ENCODE measurements at regions not wholly inside any gene's neighbourhood (a gene's known extent, or its start where the extent isn't known, plus 50 kb on each side); places are given as distances from the start of the nearest gene placed in this dataset.

GRCh38 chr13:44260336-44260735, 113.3 kb upstream of the SERP2 start:
- Histone ChIP-seq H3K27ac (ENCODE audit: low read length) (no peak overlapping the region), H4K20me1 (ENCODE audit: insufficient read depth, low read depth, low read length) (no peaks in the 10 kb centered on the region), H3K4me1 (ENCODE audit: low read length) (peaks cover 9% of the 10 kb centered on the region), H3K27me3 (ENCODE audit: low read length) (no peaks in the 10 kb centered on the region), H3K36me3 (ENCODE audit: insufficient read depth, low read length) (no peaks in the 10 kb centered on the region), H3K79me2 (ENCODE audit: low read length) (no peaks in the 10 kb centered on the region), H3K9ac (ENCODE audit: low read length) (no peak overlapping the region), H3K4me3 (ENCODE audit: low read length) (no peak overlapping the region), H3K9me3 (ENCODE audit: low read length) (no peaks in the 10 kb centered on the region), H2AFZ (ENCODE audit: low read length) (no peak overlapping the region), H3K4me2 (ENCODE audit: low read depth, low read length, poor library complexity, severe bottlenecking) (no peak overlapping the region), H3K9me2 (replicated peaks; ENCODE audit: insufficient read depth, low read length) (no peaks in the 10 kb centered on the region)
- DNase-seq, result no peak

DNA sequence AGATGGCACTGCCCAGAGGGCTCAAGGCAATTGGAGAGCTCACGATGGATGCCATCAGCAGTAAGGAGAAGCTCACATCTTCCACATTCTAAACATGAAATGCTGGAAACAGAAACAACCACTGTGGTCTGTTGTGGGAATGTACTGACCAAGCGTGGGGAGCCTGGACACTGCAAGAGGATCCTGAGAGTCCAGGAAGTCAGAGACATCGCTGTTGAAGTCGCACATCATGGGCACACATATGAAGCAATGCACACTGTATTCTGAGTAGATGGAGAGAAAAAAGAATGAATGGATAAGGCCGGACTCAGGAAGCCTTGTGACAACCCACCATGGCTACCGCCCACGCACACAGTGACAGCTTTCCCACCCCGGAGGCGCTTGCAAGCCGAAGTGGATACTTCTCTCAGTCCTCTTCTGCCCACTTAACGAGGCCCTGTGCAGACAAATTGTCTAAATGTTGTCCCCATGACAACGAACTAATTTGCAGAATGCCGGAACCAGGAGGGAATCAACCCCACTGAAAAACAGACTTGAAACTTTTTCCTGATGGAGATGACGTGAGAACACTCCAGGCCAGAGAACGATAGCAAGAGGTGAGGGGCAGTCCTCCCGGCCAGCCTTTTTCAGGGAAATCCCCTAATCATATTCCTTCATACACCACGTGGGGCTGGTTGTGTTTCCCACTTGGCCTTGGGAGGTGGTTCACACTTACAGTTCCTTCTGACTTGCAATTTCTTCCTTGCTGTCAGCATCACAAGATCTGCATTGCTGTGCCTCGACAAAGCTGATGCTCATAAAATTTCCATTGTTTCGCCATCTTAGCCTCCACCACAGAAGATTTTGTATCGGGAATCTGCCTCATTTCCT, 109.6 kb upstream of the SERP2 start:
- H3K9me2 ChIP-seq (replicated peaks; ENCODE audit: insufficient read depth, low read length), result no peaks in the 10 kb centered on the region
- H3K36me3 ChIP-seq (ENCODE audit: insufficient read depth, low read length), result no peaks in the 10 kb centered on the region
- H2AFZ ChIP-seq (ENCODE audit: low read length), result no peak overlapping the region
- H3K4me1 ChIP-seq (ENCODE audit: low read length), result peaks cover 23% of the 10 kb centered on the region
- no peaks in the 10 kb centered on the region for H3K27me3 ChIP-seq (ENCODE audit: low read length)
- H3K4me3 ChIP-seq (ENCODE audit: low read length), result no peak overlapping the region
- DNase-seq, result no peak
- no peaks in the 10 kb centered on the region for H3K79me2 ChIP-seq (ENCODE audit: low read length)
- H3K9me3 ChIP-seq (ENCODE audit: low read length), result no peaks in the 10 kb centered on the region
- no peaks in the 10 kb centered on the region for H4K20me1 ChIP-seq (ENCODE audit: insufficient read depth, low read depth, low read length)
- H3K4me2 ChIP-seq (ENCODE audit: low read depth, low read length, poor library complexity, severe bottlenecking), result no peak overlapping the region
- no peak overlapping the region for H3K27ac ChIP-seq (ENCODE audit: low read length)
- H3K9ac ChIP-seq (ENCODE audit: low read length), result no peak overlapping the region

DNA sequence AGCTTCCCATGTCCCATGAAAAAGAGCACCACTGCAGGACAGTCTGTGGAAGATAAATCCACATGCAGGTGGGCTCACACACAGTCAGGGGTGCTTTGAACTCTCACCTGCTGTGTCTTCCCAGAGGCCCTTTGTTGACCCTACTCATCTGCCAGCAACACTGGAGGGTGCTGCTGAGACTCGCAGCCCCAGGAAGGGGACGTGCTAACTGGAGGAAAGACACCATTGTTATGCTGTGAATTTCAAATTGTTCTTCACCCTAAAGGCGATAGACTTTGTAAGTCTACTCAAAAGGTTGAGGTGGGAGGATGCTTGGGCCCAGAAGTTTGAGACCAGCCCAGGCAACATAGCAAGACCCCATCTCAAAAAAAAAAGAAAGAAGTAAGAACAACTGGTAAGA, 107.3 kb upstream of the SERP2 start:
- H2AFZ ChIP-seq (ENCODE audit: low read length), result no peak overlapping the region
- no peaks in the 10 kb centered on the region for H3K36me3 ChIP-seq (ENCODE audit: insufficient read depth, low read length)
- H3K9me3 ChIP-seq (ENCODE audit: low read length), result no peaks in the 10 kb centered on the region
- H3K9me2 ChIP-seq (replicated peaks; ENCODE audit: insufficient read depth, low read length), result no peaks in the 10 kb centered on the region
- H3K9ac ChIP-seq (ENCODE audit: low read length), result no peak overlapping the region
- H3K27ac ChIP-seq (ENCODE audit: low read length), result no peak overlapping the region
- no peak overlapping the region for H3K4me2 ChIP-seq (ENCODE audit: low read depth, low read length, poor library complexity, severe bottlenecking)
- H3K79me2 ChIP-seq (ENCODE audit: low read length), result no peaks in the 10 kb centered on the region
- no peak overlapping the region for H3K4me3 ChIP-seq (ENCODE audit: low read length)
- peaks cover 15% of the 10 kb centered on the region for H3K4me1 ChIP-seq (ENCODE audit: low read length)
- DNase-seq, result no peak
- H4K20me1 ChIP-seq (ENCODE audit: insufficient read depth, low read depth, low read length), result no peaks in the 10 kb centered on the region
- H3K27me3 ChIP-seq (ENCODE audit: low read length), result no peaks in the 10 kb centered on the region

DNA sequence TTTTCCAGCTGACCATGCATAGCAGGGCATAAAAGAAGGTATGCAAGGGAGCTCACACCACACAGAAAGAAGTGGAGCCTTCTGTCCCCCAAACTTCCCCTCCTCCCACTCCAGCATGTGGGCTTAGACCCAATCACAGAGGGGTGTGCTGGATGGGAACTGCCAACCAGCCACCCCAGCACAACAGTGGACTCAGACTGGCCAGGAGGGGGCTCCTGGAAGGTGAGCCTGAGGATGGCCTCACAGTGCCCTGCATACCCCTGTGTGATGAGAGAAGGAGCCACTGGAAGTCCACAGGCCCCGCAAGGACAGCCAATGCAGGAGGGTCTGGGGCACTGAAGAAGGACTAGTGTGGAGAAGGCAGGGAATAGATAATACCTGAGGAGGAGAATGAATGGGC, 106.9 kb upstream of the SERP2 start:
- no peaks in the 10 kb centered on the region for H3K9me3 ChIP-seq (ENCODE audit: low read length)

GRCh38 chr13:44267203-44267602, 106.4 kb upstream of the SERP2 start:
- no peak overlapping the region for H2AFZ ChIP-seq (ENCODE audit: low read length)
- H3K36me3 ChIP-seq (ENCODE audit: insufficient read depth, low read length), result no peaks in the 10 kb centered on the region
- no peaks in the 10 kb centered on the region for H3K27me3 ChIP-seq (ENCODE audit: low read length)
- H3K27ac ChIP-seq (ENCODE audit: low read length), result no peak overlapping the region
- no peak overlapping the region for H3K9ac ChIP-seq (ENCODE audit: low read length)
- H3K4me3 ChIP-seq (ENCODE audit: low read length), result no peak overlapping the region
- H4K20me1 ChIP-seq (ENCODE audit: insufficient read depth, low read depth, low read length), result no peaks in the 10 kb centered on the region
- H3K4me1 ChIP-seq (ENCODE audit: low read length), result peaks cover 15% of the 10 kb centered on the region
- no peak overlapping the region for H3K4me2 ChIP-seq (ENCODE audit: low read depth, low read length, poor library complexity, severe bottlenecking)
- H3K9me2 ChIP-seq (replicated peaks; ENCODE audit: insufficient read depth, low read length), result no peaks in the 10 kb centered on the region
- H3K79me2 ChIP-seq (ENCODE audit: low read length), result no peaks in the 10 kb centered on the region
- no peak for DNase-seq
- H3K9me3 ChIP-seq (ENCODE audit: low read length), result no peaks in the 10 kb centered on the region

More for the DNA sequence above, 106.9 kb upstream of the SERP2 start:
- Histone ChIP-seq H2AFZ (ENCODE audit: low read length) (no peak overlapping the region), H3K4me3 (ENCODE audit: low read length) (no peak overlapping the region), H3K9me2 (replicated peaks; ENCODE audit: insufficient read depth, low read length) (no peaks in the 10 kb centered on the region), H3K4me2 (ENCODE audit: low read depth, low read length, poor library complexity, severe bottlenecking) (no peak overlapping the region), H4K20me1 (ENCODE audit: insufficient read depth, low read depth, low read length) (no peaks in the 10 kb centered on the region), H3K4me1 (ENCODE audit: low read length) (peaks cover 15% of the 10 kb centered on the region), H3K36me3 (ENCODE audit: insufficient read depth, low read length) (no peaks in the 10 kb centered on the region), H3K27me3 (ENCODE audit: low read length) (no peaks in the 10 kb centered on the region), H3K9ac (ENCODE audit: low read length) (no peak overlapping the region), H3K79me2 (ENCODE audit: low read length) (no peaks in the 10 kb centered on the region), H3K27ac (ENCODE audit: low read length) (no peak overlapping the region)
- no peak for DNase-seq

DNA sequence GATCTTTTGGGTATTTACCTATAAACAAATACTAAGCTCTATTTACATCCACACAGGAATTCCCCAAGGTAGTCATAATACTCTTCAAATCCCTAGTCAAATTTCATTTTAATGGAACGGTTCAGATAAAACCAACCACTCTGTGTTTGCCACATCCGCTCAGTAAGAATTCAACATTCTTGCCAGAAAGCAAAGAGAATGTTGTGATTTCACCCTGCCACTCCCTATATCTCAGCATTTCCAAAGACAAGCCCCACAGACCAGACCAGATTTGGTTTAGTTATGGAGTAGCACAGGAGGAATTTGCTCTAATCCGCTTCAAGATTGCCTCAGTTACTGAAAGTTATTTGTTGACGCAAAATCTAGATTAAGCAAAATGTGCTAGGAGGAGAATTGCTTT, 105.6 kb upstream of the SERP2 start:
- Histone ChIP-seq H3K9ac (ENCODE audit: low read length) (no peak overlapping the region), H3K79me2 (ENCODE audit: low read length) (no peaks in the 10 kb centered on the region), H3K4me1 (ENCODE audit: low read length) (peaks cover 15% of the 10 kb centered on the region), H2AFZ (ENCODE audit: low read length) (no peak overlapping the region), H3K4me3 (ENCODE audit: low read length) (0 out of 2 replicates have a peak overlapping the region, but pooled peaks have one; percentile 4), H3K4me2 (ENCODE audit: low read depth, low read length, poor library complexity, severe bottlenecking) (peak overlapping the region; percentile 39), H4K20me1 (ENCODE audit: insufficient read depth, low read depth, low read length) (no peaks in the 10 kb centered on the region), H3K36me3 (ENCODE audit: insufficient read depth, low read length) (no peaks in the 10 kb centered on the region), H3K9me3 (ENCODE audit: low read length) (no peaks in the 10 kb centered on the region), H3K27me3 (ENCODE audit: low read length) (no peaks in the 10 kb centered on the region), H3K27ac (ENCODE audit: low read length) (no peak overlapping the region), H3K9me2 (replicated peaks; ENCODE audit: insufficient read depth, low read length) (no peaks in the 10 kb centered on the region)
- no peak for DNase-seq

DNA sequence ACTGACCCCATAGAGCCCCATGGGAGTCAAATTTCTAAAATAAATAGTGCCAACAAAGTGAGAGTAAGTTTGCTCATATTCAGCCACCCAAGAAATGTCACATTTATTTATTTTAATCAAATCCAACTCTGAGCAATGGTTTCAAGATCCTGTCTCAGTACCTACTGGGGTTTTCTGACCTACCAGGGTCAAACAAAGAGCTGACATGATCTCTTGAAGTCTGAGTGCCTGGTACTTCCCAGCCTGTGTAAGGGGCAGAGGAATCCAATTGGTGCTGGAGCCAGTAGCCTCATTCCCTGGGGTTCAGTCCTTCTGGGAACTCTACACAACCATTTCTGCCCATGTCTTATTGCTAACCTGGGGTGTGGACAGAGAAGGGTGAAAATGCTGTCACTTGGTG, 104.6 kb upstream of the SERP2 start:
- Histone ChIP-seq H3K9me2 (replicated peaks; ENCODE audit: insufficient read depth, low read length) (no peaks in the 10 kb centered on the region), H3K4me2 (ENCODE audit: low read depth, low read length, poor library complexity, severe bottlenecking) (no peak overlapping the region), H4K20me1 (ENCODE audit: insufficient read depth, low read depth, low read length) (no peaks in the 10 kb centered on the region)

DNA sequence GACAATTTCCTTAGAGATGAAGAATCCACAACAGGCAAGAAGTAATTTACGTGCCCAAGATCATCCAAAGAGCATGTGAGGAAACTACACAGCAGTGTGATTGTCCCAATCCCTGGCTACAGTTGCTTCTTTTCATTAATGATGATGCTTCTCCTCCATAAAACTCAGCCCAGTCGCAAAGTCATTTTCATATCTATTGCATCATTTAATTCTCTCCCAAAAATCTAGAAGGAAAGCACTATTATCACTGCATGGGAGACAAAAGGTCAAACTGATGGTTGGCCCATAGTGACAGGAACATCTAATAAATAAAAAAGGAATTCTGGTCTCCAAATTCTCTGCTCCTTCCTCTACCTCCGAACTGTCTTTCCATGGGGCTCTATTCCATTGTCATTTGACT, 103.5 kb upstream of the SERP2 start:
- no peak for DNase-seq
- Histone ChIP-seq H3K27ac (ENCODE audit: low read length) (no peak overlapping the region), H3K79me2 (ENCODE audit: low read length) (no peaks in the 10 kb centered on the region), H2AFZ (ENCODE audit: low read length) (no peak overlapping the region), H3K4me1 (ENCODE audit: low read length) (peaks cover 31% of the 10 kb centered on the region), H3K36me3 (ENCODE audit: insufficient read depth, low read length) (no peaks in the 10 kb centered on the region), H4K20me1 (ENCODE audit: insufficient read depth, low read depth, low read length) (no peaks in the 10 kb centered on the region), H3K9me3 (ENCODE audit: low read length) (no peaks in the 10 kb centered on the region), H3K27me3 (ENCODE audit: low read length) (no peaks in the 10 kb centered on the region), H3K9me2 (replicated peaks; ENCODE audit: insufficient read depth, low read length) (no peaks in the 10 kb centered on the region), H3K4me2 (ENCODE audit: low read depth, low read length, poor library complexity, severe bottlenecking) (no peak overlapping the region), H3K4me3 (ENCODE audit: low read length) (no peak overlapping the region), H3K9ac (ENCODE audit: low read length) (no peak overlapping the region)

More for the DNA sequence above, 104.6 kb upstream of the SERP2 start:
- no peaks in the 10 kb centered on the region for H3K36me3 ChIP-seq (ENCODE audit: insufficient read depth, low read length)
- H2AFZ ChIP-seq (ENCODE audit: low read length), result no peak overlapping the region
- H3K9ac ChIP-seq (ENCODE audit: low read length), result no peak overlapping the region
- DNase-seq, result no peak
- H3K4me3 ChIP-seq (ENCODE audit: low read length), result no peak overlapping the region
- H3K27ac ChIP-seq (ENCODE audit: low read length), result no peak overlapping the region
- H3K79me2 ChIP-seq (ENCODE audit: low read length), result no peaks in the 10 kb centered on the region
- no peaks in the 10 kb centered on the region for H3K9me3 ChIP-seq (ENCODE audit: low read length)
- no peaks in the 10 kb centered on the region for H3K27me3 ChIP-seq (ENCODE audit: low read length)
- peaks cover 20% of the 10 kb centered on the region for H3K4me1 ChIP-seq (ENCODE audit: low read length)

Data from Karpas-422 (cell line).